ENCODE measurements at regions not wholly inside any gene's neighbourhood (a gene's known extent, or its start where the extent isn't known, plus 50 kb on each side); places are given as distances from the start of the nearest gene placed in this dataset.

DNA sequence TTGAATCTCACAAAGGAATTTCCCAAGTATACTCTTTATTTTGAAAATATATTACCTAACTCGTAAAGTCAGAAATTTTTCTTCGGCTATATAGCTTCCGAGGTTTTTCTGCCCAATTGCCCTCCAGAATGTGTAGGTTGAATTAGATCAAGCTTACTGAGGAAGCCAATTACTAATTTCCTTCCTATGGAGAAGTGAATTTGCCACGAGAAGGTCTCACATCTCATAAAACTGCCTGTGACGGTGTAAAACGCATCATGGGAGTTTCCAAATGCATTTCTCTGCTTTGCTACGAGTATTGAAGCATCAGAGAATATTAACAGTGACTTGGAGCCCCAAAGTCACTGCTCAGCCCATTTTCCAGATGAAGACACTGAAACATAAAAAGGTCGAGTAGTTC is 262.3 kb downstream of the PTBP2 start:
- Mint-ChIP-seq H3K27ac (no peak overlapping the region), H3K27me3 (ENCODE audit: low read depth) (peaks cover 2% of the 10 kb centered on the region), H3K4me1 (ENCODE audit: low read depth) (no peaks in the 10 kb centered on the region), H3K36me3 (ENCODE audit: low read depth) (no peaks in the 10 kb centered on the region), H3K9me3 (ENCODE audit: insufficient read depth) (no peaks in the 10 kb centered on the region), H3K4me3 (no peak overlapping the region)
- ChIA-PET CTCF (no interaction called here), POLR2A (no interaction called here)
- no peak for DNase-seq
- ATAC-seq = no peak

DNA sequence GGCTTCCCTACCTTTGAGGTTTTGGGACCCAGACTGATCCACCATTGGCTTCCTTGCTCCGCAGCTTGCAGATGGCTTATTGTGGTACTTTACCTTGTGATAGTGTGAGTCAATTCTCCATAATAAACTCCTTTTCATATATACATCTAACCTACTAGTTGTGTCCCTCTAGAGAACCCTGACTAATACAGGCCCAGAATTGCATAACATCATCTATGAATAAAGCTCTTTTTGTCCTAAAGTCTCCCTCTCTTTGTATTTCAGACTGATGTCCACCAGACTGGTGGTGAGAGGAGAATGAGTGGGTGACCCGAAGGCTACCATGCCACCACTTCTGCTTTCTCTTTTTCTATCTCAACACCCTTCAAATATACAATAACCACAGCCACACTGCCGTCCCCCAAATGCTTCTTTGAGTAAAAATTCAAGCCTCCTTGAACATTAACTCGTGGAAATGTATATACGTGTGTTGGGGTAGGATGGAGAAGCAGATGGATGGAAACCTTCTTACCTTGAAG is 265.7 kb downstream of the PTBP2 start:
- Mint-ChIP-seq H3K4me1 (ENCODE audit: low read depth) (no peaks in the 10 kb centered on the region), H3K27ac (no peak overlapping the region), H3K27me3 (ENCODE audit: low read depth) (peaks cover under 1% of the 10 kb centered on the region), H3K36me3 (ENCODE audit: low read depth) (no peaks in the 10 kb centered on the region), H3K4me3 (no peak overlapping the region), H3K9me3 (ENCODE audit: insufficient read depth) (no peaks in the 10 kb centered on the region)
- ATAC-seq = no peak
- DNase-seq = no peak
- POLR2A ChIA-PET = no interaction called here
- CTCF ChIA-PET = no interaction called here

DNA sequence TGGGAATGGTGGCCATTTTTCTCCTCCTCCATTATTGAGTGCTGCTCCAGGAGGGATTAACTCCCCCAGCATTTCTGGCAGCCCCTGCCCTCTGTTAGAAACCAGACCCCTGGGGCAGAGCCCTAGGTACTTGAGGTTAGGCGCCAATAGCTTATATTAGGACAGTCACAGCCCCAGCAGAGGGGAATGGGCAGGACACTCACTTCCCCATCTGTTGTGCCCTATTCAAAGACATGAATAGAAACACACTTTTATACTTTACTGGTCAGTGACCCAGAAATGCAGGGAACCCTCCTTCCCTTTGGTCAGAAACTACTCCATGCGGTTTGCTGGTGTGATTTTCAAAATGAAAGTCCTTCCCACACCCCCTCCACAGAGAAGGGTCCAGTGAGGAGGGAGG is 267.7 kb downstream of the PTBP2 start:
- Mint-ChIP-seq H3K4me1 (ENCODE audit: low read depth) (no peaks in the 10 kb centered on the region), H3K36me3 (ENCODE audit: low read depth) (no peaks in the 10 kb centered on the region), H3K27ac (no peak overlapping the region), H3K9me3 (ENCODE audit: insufficient read depth) (no peaks in the 10 kb centered on the region), H3K27me3 (ENCODE audit: low read depth) (peaks cover 2% of the 10 kb centered on the region), H3K4me3 (no peak overlapping the region)
- DNase-seq (no peak), ATAC-seq (no peak)
- CTCF ChIA-PET = no interaction called here
- POLR2A ChIA-PET = no interaction called here

DNA sequence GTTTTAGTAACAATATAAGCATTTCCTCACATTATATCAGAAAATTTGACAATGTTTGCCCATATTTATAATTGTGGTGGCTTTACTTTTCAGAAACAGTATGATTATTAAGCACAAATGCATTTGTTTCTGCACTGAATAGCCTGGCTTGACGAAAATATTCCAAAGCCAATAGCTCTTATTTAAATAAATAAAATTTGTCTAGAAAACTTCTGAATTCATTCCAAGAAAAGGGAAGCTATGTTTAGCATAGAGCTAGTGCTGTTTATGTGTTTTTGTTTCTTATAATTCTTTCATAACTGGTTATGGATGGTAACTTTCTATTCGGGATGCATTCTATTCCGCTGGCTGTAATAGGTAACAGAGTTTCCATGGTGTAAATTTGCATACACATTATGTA is 268.6 kb downstream of the PTBP2 start:
- no peak for ATAC-seq
- DNase-seq = no peak
- Mint-ChIP-seq H3K27ac (no peak overlapping the region), H3K27me3 (ENCODE audit: low read depth) (peaks cover 2% of the 10 kb centered on the region), H3K9me3 (ENCODE audit: insufficient read depth) (no peaks in the 10 kb centered on the region), H3K4me3 (no peak overlapping the region), H3K36me3 (ENCODE audit: low read depth) (no peaks in the 10 kb centered on the region), H3K4me1 (ENCODE audit: low read depth) (no peaks in the 10 kb centered on the region)
- POLR2A ChIA-PET = no interaction called here
- CTCF ChIA-PET = no interaction called here

DNA sequence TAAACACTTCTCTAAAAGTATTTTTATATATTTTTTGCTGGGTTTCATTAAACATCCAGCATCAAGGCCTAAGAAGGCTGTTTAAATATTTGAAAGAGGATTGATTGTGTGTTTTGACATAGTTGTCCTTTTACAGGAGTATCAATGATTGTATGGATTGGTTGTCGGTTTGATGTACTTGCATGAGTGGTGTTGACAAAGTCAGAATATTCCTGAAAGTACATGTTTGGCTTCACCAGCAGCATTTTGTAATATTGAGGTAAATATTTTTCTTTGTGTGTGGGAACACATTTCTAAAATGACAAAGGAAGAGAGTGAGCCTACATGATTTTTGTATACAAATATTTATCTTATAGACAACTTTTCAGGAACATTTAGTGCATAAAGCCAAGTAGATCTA is 269.7 kb downstream of the PTBP2 start:
- Mint-ChIP-seq H3K27ac (no peak overlapping the region), H3K9me3 (ENCODE audit: insufficient read depth) (no peaks in the 10 kb centered on the region), H3K36me3 (ENCODE audit: low read depth) (no peaks in the 10 kb centered on the region), H3K4me3 (no peak overlapping the region), H3K27me3 (ENCODE audit: low read depth) (peaks cover 2% of the 10 kb centered on the region), H3K4me1 (ENCODE audit: low read depth) (no peaks in the 10 kb centered on the region)
- CTCF ChIA-PET = no interaction called here
- DNase-seq (no peak), ATAC-seq (no peak)
- POLR2A ChIA-PET = no interaction called here

DNA sequence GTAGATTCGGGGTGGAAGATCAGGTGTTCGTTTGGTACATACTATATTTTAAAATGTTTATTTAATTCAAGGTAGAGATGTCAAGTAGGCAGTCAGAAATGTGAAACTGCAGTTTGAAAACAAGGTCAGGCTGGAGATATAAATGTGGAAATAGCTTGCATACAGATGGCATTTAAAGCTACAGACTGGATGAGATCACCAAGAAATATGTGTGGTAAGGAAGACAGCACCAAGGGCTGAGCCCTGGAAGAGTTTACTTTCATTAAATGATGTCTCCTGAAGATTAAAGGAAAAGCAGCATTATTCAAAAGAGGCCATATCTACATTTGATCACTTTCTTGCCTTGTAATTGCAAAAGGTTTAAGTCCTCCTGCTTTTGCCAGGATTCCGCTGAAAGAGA is 271.3 kb downstream of the PTBP2 start:
- CTCF ChIA-PET = no interaction called here
- peaks cover 2% of the 10 kb centered on the region for H3K27me3 Mint-ChIP-seq (ENCODE audit: low read depth)

DNA sequence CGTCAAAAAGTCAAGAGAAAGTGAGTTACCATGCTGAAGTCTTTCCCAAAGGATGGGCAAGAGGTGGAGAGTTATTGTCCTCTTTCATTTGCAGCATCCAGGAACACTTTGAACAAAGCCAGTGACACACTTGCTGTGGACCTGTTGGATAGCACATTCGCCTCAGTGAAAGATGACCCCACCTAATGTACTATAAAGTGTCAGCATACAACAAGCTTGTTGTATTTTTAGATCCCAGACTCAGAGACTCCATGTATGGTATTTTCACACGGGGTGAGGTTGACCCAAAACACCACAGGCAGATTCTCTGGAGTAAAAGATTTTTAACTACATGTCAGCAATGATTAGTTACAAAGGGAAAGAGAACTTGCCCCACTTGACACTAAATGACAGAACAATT is 273.8 kb downstream of the PTBP2 start:
- POLR2A ChIA-PET = no interaction called here
- no peak for ATAC-seq
- CTCF ChIA-PET = no interaction called here
- Mint-ChIP-seq H3K9me3 (ENCODE audit: insufficient read depth) (no peaks in the 10 kb centered on the region), H3K27ac (no peak overlapping the region), H3K36me3 (ENCODE audit: low read depth) (no peaks in the 10 kb centered on the region), H3K4me1 (ENCODE audit: low read depth) (no peaks in the 10 kb centered on the region), H3K27me3 (ENCODE audit: low read depth) (peaks cover 5% of the 10 kb centered on the region), H3K4me3 (no peak overlapping the region)
- DNase-seq = no peak

More for the DNA sequence above, 271.3 kb downstream of the PTBP2 start:
- POLR2A ChIA-PET = no interaction called here
- Mint-ChIP-seq H3K27ac (no peak overlapping the region), H3K4me3 (no peak overlapping the region), H3K36me3 (ENCODE audit: low read depth) (no peaks in the 10 kb centered on the region), H3K9me3 (ENCODE audit: insufficient read depth) (no peaks in the 10 kb centered on the region), H3K4me1 (ENCODE audit: low read depth) (no peaks in the 10 kb centered on the region)
- DNase-seq (no peak), ATAC-seq (no peak)

DNA sequence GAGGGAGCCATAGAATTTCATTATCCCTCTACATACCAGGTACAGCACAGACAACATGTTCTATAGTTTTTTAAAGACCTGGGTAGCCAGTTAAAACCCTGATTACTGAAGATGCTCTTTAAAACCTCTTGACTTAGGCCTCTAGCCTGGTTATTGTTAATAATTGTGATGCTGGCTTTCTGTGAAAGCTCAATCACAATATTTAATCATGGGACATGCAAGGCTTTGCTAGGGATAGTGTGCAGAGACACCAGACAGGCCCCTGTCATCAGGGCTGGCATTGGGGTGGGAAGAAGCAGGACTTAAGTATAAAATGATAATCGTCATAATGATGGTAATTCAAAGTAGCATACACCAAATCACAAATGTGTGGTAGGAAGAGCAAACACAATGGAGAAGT is 274.4 kb downstream of the PTBP2 start:
- peaks cover 5% of the 10 kb centered on the region for H3K27me3 Mint-ChIP-seq (ENCODE audit: low read depth)
- no peaks in the 10 kb centered on the region for H3K36me3 Mint-ChIP-seq (ENCODE audit: low read depth)
- CTCF ChIA-PET = no interaction called here
- ATAC-seq (no peak), DNase-seq (no peak)
- POLR2A ChIA-PET = no interaction called here
- no peak overlapping the region for H3K27ac Mint-ChIP-seq
- no peaks in the 10 kb centered on the region for H3K9me3 Mint-ChIP-seq (ENCODE audit: insufficient read depth)
- H3K4me3 Mint-ChIP-seq = no peak overlapping the region
- H3K4me1 Mint-ChIP-seq (ENCODE audit: low read depth) = no peaks in the 10 kb centered on the region

DNA sequence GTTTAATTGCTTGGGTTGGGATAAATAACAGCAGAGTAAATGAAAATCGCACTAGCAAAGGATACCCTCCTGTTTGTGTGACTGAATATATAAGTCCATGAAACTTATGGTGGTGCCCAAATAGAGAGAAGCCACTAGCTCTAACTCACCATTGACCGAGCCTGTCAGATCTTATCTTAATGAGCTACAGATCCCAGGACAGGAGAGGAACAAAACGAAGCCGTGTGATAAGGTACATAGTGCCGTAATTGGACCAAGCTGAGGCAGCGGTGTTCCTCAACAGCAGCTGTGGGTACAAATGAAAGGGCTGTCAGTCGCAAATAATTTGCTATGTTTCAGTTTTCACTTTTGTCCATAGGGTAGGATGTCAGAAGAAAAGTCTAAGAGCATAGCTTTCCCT is 276.1 kb downstream of the PTBP2 start:
- peaks cover 5% of the 10 kb centered on the region for H3K27me3 Mint-ChIP-seq (ENCODE audit: low read depth)
- no peak overlapping the region for H3K4me3 Mint-ChIP-seq
- no peaks in the 10 kb centered on the region for H3K36me3 Mint-ChIP-seq (ENCODE audit: low read depth)
- ATAC-seq (no peak), DNase-seq (no peak)
- CTCF ChIA-PET = no interaction called here
- POLR2A ChIA-PET = no interaction called here
- no peak overlapping the region for H3K27ac Mint-ChIP-seq
- no peaks in the 10 kb centered on the region for H3K9me3 Mint-ChIP-seq (ENCODE audit: insufficient read depth)
- no peaks in the 10 kb centered on the region for H3K4me1 Mint-ChIP-seq (ENCODE audit: low read depth)

DNA sequence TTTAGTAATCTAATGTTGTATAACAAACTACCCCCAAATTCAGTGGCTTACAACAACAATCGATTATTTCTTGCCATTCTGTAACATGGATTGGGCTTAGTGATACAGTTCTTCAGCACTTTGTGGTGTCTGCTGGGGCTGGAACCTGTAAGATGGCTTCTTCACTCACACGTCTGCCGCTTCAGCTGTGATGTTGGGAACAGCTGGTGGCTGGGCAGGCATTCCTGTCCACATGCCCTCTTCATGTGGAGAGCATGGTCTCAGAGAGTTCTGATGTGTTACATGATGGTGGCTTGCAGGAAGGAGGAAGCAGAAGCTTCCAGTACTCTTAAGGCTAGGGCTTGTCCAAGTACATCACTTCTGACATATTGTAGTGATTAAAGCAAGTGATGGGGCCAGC is 276.9 kb downstream of the PTBP2 start:
- Mint-ChIP-seq H3K27ac (no peak overlapping the region), H3K4me3 (no peak overlapping the region), H3K27me3 (ENCODE audit: low read depth) (peaks cover 3% of the 10 kb centered on the region), H3K4me1 (ENCODE audit: low read depth) (no peaks in the 10 kb centered on the region), H3K36me3 (ENCODE audit: low read depth) (no peaks in the 10 kb centered on the region), H3K9me3 (ENCODE audit: insufficient read depth) (no peaks in the 10 kb centered on the region)
- ChIA-PET POLR2A (no interaction called here), CTCF (no interaction called here)
- DNase-seq (no peak), ATAC-seq (no peak)

DNA sequence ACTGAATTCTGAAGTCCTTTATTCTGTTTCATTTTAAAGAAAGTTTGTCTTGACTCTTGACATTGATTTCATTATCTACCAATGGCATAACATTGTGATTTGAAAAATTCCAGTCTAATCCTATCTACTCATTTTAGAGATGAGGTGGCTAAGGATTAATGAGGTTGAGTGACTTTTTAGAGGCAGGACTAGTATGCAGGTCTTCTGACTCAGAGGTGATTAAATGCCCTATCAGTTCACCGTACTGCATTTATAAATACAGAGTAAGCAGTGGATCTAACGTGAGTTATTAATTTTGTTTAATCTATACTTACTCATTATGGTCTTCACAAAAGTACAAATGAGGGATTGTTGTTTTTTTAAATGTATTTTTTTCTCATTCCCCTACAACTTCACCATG is 277.6 kb downstream of the PTBP2 start:
- CTCF ChIA-PET = no interaction called here
- Mint-ChIP-seq H3K9me3 (ENCODE audit: insufficient read depth) (no peaks in the 10 kb centered on the region), H3K4me3 (no peak overlapping the region), H3K27ac (no peak overlapping the region), H3K4me1 (ENCODE audit: low read depth) (no peaks in the 10 kb centered on the region), H3K36me3 (ENCODE audit: low read depth) (no peaks in the 10 kb centered on the region), H3K27me3 (ENCODE audit: low read depth) (peaks cover 3% of the 10 kb centered on the region)
- DNase-seq (no peak), ATAC-seq (no peak)
- POLR2A ChIA-PET = no interaction called here

DNA sequence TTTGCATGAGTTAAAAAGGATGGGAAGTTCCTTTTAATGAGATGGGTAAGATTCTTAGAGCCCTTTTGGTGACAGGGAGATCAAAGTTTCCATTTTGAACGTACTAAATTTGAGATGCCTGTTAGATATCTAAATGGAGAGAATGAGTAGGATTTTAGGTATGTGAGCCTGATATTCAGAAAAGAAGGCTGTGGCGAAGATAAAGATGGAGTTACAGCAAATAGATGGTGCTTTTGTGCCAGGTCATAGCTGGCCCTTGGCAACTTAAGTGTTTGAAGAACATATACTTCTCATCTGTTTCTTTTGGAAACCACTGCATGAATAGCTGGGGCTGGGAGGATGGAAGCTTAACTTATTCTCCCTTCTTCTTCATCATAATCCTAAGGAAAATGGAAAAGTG is 282.5 kb downstream of the PTBP2 start:
- POLR2A ChIA-PET = no interaction called here
- no peaks in the 10 kb centered on the region for H3K4me1 Mint-ChIP-seq (ENCODE audit: low read depth)
- no peak overlapping the region for H3K27ac Mint-ChIP-seq
- CTCF ChIA-PET = no interaction called here
- H3K36me3 Mint-ChIP-seq (ENCODE audit: low read depth) = no peaks in the 10 kb centered on the region
- no peaks in the 10 kb centered on the region for H3K27me3 Mint-ChIP-seq (ENCODE audit: low read depth)
- H3K4me3 Mint-ChIP-seq = no peak overlapping the region
- ATAC-seq (no peak), DNase-seq (no peak)
- H3K9me3 Mint-ChIP-seq (ENCODE audit: insufficient read depth) = no peaks in the 10 kb centered on the region

DNA sequence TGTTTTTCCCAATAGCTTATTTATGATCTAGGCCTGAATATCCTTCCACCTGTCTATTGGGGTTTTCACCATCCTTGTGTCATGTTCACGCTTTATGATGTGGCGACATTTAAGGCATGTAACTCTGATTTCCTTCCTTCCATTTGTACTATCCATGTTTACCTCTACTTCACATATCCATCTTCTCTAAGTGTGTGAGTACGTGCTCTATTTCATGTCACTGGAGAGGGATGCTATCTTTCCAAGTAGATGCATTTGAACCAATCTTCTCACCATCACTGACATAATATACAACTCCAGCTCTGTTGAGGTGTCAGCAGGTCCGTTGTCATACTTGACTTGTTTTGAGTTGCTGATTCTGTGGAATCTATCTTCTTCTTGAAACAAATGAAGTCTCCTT is 283.2 kb downstream of the PTBP2 start:
- Mint-ChIP-seq H3K4me3 (no peak overlapping the region), H3K27ac (no peak overlapping the region)

More for the DNA sequence above, 283.2 kb downstream of the PTBP2 start:
- DNase-seq = no peak
- H3K27me3 Mint-ChIP-seq (ENCODE audit: low read depth) = no peaks in the 10 kb centered on the region
- ATAC-seq = no peak
- ChIA-PET POLR2A (no interaction called here), CTCF (no interaction called here)
- H3K4me1 Mint-ChIP-seq (ENCODE audit: low read depth) = no peaks in the 10 kb centered on the region
- H3K36me3 Mint-ChIP-seq (ENCODE audit: low read depth) = no peaks in the 10 kb centered on the region
- H3K9me3 Mint-ChIP-seq (ENCODE audit: insufficient read depth) = no peaks in the 10 kb centered on the region
